GM12878 (cell line): ENCODE measurements at regions not wholly inside any gene's neighbourhood (a gene's known extent, or its start where the extent isn't known, plus 50 kb on each side); places are given as distances from the start of the nearest gene placed in this dataset.

Source experiments
- ATAC-seq: fragments of 200-7000 bp; cut with Tn5 transposase; 3 replicates; pipeline ENCODE4 v1.9.1; 2020; ENCODE audit warnings: mild to moderate bottlenecking, moderate library complexity
- BruUV-seq: library from RNA; stranded (reverse); fragments of 400-500 nt; replicated peaks from 2 replicates; lab custom pipeline; 2021; lab: Mats Ljungman, UMichigan
- CTCF ChIA-PET: fragments of 300-600 bp; sonication (Branson Sonifier 250); formaldehyde crosslinking; extraction: SDS; loops from one replicate; lab custom pipeline; 2021; ENCODE audit warnings: inconsistent platforms; lab: Yijun Ruan, JAX
- POLR2A ChIA-PET: fragments of 350-600 bp; formaldehyde crosslinking; extraction: SDS; loops from one replicate; lab custom pipeline; 2021; ENCODE audit warnings: inconsistent platforms; lab: Charles Lee
- RAD21 ChIA-PET: fragments of 300-600 bp; sonication (Branson Sonifier 250); formaldehyde crosslinking; loops from one replicate; lab custom pipeline; 2023; ENCODE audit warnings: antibody characterized with exemption; ENCODE audit not compliant: unreplicated experiment; lab: Charles Lee
- SMC1A ChIA-PET: fragments of 300-600 bp; sonication (Branson Sonifier 250); formaldehyde crosslinking; loops from one replicate; lab custom pipeline; 2023; ENCODE audit not compliant: unreplicated experiment, uncharacterized antibody; lab: Charles Lee
- DNase-seq: peaks from one replicate; pipeline ENCODE4 v3.0.0-alpha.2; 2011; ENCODE audit warnings: low read depth, low spot score
- FAIRE-seq: peaks from 3 replicates; lab custom pipeline; 2011; peaks lifted over from hg19 to GRCh38; lab: Jason Lieb, UNC
- H2AFZ ChIP-seq: 2 replicates; pipeline ENCODE4 v1.6.0; 2011; ENCODE audit warnings: low read depth, low read length, control low read depth; ENCODE audit not compliant: control insufficient read depth
- H3K27ac ChIP-seq: 2 replicates; pipeline ENCODE4 v1.5.1; 2011; ENCODE audit warnings: control low read depth; ENCODE audit not compliant: control insufficient read depth, insufficient read depth
- H3K27me3 ChIP-seq, 2 experiments: replicated peaks in 1 of 2; 2 replicates each; pipeline versions ENCODE4 v1.6.0 to v1.6.1; 2011; ENCODE audit warnings: low read length in 1 of 2; ENCODE audit not compliant: control insufficient read depth in 2 of 2, insufficient read depth in 2 of 2
- H3K36me3 ChIP-seq, 2 experiments: 2 replicates each; pipeline ENCODE4 v1.5.1; 2011; ENCODE audit warnings: low read length in 1 of 2; ENCODE audit not compliant: control insufficient read depth in 2 of 2, insufficient read depth in 2 of 2
- H3K4me1 ChIP-seq: 2 replicates; pipeline ENCODE4 v1.6.1; 2011; ENCODE audit warnings: mild to moderate bottlenecking, low read length, moderate library complexity, mixed read lengths; ENCODE audit not compliant: control insufficient read depth, insufficient read depth
- H3K4me2 ChIP-seq: 2 replicates; pipeline ENCODE4 v1.6.0; 2011; ENCODE audit warnings: control low read depth; ENCODE audit not compliant: control insufficient read depth, insufficient read depth
- H3K4me3 ChIP-seq: fragments of 200-600 bp; sonication (generic); 2 replicates; pipeline ENCODE4 v1.5.1; 2016
- H3K79me2 ChIP-seq: 2 replicates; pipeline ENCODE4 v1.6.0; 2011; ENCODE audit warnings: low read length; ENCODE audit not compliant: control insufficient read depth, insufficient read depth
- H3K9ac ChIP-seq: 2 replicates; pipeline ENCODE4 v1.8.0; 2011; ENCODE audit warnings: low read length, control low read depth, mixed read lengths; ENCODE audit not compliant: control insufficient read depth, insufficient read depth
- H3K9me3 ChIP-seq: replicated peaks from 3 replicates; pipeline ENCODE4 v1.5.1; 2011; ENCODE audit warnings: mild to moderate bottlenecking, low read length; ENCODE audit not compliant: control insufficient read depth, insufficient read depth
- H4K20me1 ChIP-seq: 2 replicates; pipeline ENCODE4 v1.6.0; 2011; ENCODE audit not compliant: control insufficient read depth, insufficient read depth
- ATF7 ChIP-seq: fragments of 450-650 bp; IDR thresholded peaks from 2 replicates; pipeline ENCODE4 v1.6.1; 2016; ENCODE audit warnings: low read depth, mild to moderate bottlenecking
- CHD1 ChIP-seq: IDR thresholded peaks from 2 replicates; pipeline ENCODE4 v1.6.1; 2012; ENCODE audit warnings: low read depth, low read length, improper control_type of control experiment
- CHD2 ChIP-seq: IDR thresholded peaks from 2 replicates; pipeline ENCODE4 v1.6.1; 2011; ENCODE audit warnings: low read depth, low read length, improper control_type of control experiment, borderline replicate concordance
- DPF2 ChIP-seq: fragments of 450-650 bp; IDR thresholded peaks from 2 replicates; pipeline ENCODE4 v1.6.1; 2017; ENCODE audit warnings: mild to moderate bottlenecking
- EGR1 ChIP-seq, 2 experiments: IDR thresholded peaks; 1 replicate in 1 of 2; 2 replicates in 1 of 2; pipeline ENCODE4 v1.6.1; 2011 to 2012; ENCODE audit warnings: low read depth in 2 of 2, low read length in 2 of 2, borderline replicate concordance in 1 of 2, mild to moderate bottlenecking in 1 of 2, moderate library complexity in 1 of 2
- ETV6 ChIP-seq, 2 experiments: fragments of 450-650 bp in 1 of 2; IDR thresholded peaks in 1 of 2; conservative IDR thresholded peaks in 1 of 2; 2 replicates each; pipeline ENCODE4 v1.6.1; 2014; ENCODE audit warnings: antibody characterized with exemption in 1 of 2, borderline replicate concordance in 1 of 2, low read depth in 1 of 2, mild to moderate bottlenecking in 1 of 2, moderate library complexity in 1 of 2
- FOXK2 ChIP-seq: fragments of 450-650 bp; IDR thresholded peaks from 2 replicates; pipeline ENCODE4 v1.6.1; 2017; ENCODE audit warnings: mild to moderate bottlenecking, moderate library complexity
- LARP7 ChIP-seq: fragments of 450-650 bp; IDR thresholded peaks from 2 replicates; pipeline ENCODE4 v1.6.1; 2017; ENCODE audit warnings: mild to moderate bottlenecking
- MTA3 ChIP-seq: IDR thresholded peaks from 2 replicates; pipeline ENCODE4 v1.6.1; 2012; ENCODE audit warnings: low read length, inconsistent platforms, borderline replicate concordance
- MXI1 ChIP-seq: fragments of 150-350 bp; IDR thresholded peaks from 2 replicates; pipeline ENCODE4 v1.6.1; 2011; ENCODE audit warnings: low read depth, mild to moderate bottlenecking, inconsistent platforms, low read length, improper control_type of control experiment
- MYC ChIP-seq: IDR thresholded peaks from 2 replicates; pipeline ENCODE4 v1.6.1; 2011; ENCODE audit warnings: mild to moderate bottlenecking, low read length, moderate library complexity, inconsistent platforms; ENCODE audit not compliant: insufficient read depth, insufficient replicate concordance, insufficient read length, severe bottlenecking
- SRF ChIP-seq, 2 experiments: IDR thresholded peaks; 2 replicates each; pipeline ENCODE4 v1.6.1; 2011; ENCODE audit warnings: low read depth in 2 of 2, low read length in 2 of 2, mild to moderate bottlenecking in 1 of 2, moderate library complexity in 1 of 2
- YBX1 ChIP-seq: fragments of 450-650 bp; IDR thresholded peaks from 2 replicates; pipeline ENCODE4 v1.6.1; 2016; ENCODE audit warnings: antibody characterized with exemption
- ZBED1 ChIP-seq: IDR thresholded peaks from 2 replicates; pipeline ENCODE4 v1.6.1; 2016; ENCODE audit warnings: borderline replicate concordance
- ZNF24 ChIP-seq: fragments of 450-650 bp; IDR thresholded peaks from 2 replicates; pipeline ENCODE4 v1.6.1; 2017; ENCODE audit warnings: antibody characterized with exemption, mild to moderate bottlenecking
- ZSCAN29 ChIP-seq: fragments of 450-650 bp; IDR thresholded peaks from 2 replicates; pipeline ENCODE4 v1.6.1; 2017; ENCODE audit warnings: mild to moderate bottlenecking, moderate library complexity
- WGBS: methylation state at CpG from one replicate; pipeline ENCODE4 v1.1.6; 2016; ENCODE audit warnings: low lambda C conversion rate; ENCODE audit not compliant: insufficient replicate concordance, insufficient coverage; ENCODE audit errors: missing lambda C conversion rate; 5-methylcytosine and 5-hydroxymethylcytosine counted together
- in situ Hi-C: fragments of 300-500 bp; cut with MboI; formaldehyde crosslinking; loops from 9 replicates; pipeline ENCODE4 v1.14.3; 2018; ENCODE audit warnings: mixed read lengths
- intact Hi-C: fragments of 100-400 bp; cut with micrococcal nuclease; formaldehyde crosslinking; loops from one replicate; pipeline ENCODE4 v1.14.2; 2022; ENCODE audit not compliant: unreplicated experiment
- TF ChIP-seq, protein P1 (sequence below): fragments of 450-650 bp; formaldehyde crosslinking; IDR thresholded peaks from 2 replicates; pipeline ENCODE4 v1.4.0; 2022; ENCODE audit warnings: mild to moderate bottlenecking, moderate library complexity
- TF ChIP-seq, protein P2 (sequence below): fragments of 450-650 bp; IDR thresholded peaks from 2 replicates; pipeline ENCODE4 v1.6.1; 2017; ENCODE audit warnings: mild to moderate bottlenecking, moderate library complexity

DNA sequence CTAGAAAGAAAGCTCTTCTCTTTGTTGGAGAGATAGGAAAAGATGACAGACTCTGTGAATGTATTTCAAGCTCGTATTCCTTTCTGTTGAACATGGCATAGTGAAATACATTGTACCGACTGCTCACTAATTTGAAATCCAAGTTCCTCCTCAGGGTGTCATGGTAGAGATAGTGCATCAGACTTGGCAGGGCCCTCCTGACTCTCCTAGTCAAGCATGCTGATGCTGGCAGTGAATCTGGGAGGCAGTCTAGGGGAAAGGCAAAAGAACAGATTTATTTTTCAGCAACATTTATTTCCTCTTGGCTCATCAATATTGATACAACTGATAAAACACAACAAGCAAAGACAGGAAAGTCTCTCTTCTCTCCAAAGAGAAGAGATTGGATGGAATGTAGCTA is 356.3 kb upstream of the IRAK1BP1 start:
- no peak overlapping the region for H3K4me3 ChIP-seq
- no peaks in the 10 kb centered on the region for H3K4me1 ChIP-seq
- no peak overlapping the region for H2AFZ ChIP-seq
- SMC1A ChIA-PET: interaction anchor here (1.0 kb wide), 1 partner anchor 1046 kb away, joined by 3 read pairs; no protein-coding TSS in a partner anchor
- no peaks in the 10 kb centered on the region for H3K27me3 ChIP-seq
- ATAC-seq: no peak
- TF ChIP-seq CHD2 (no peak), ETV6 (conservative IDR thresholded peaks at IDR 0.05 in 1 of 2, IDR thresholded peaks at IDR 0.05 in 1 of 2; ENCODE audit: borderline replicate concordance in 1 of 2, low read depth in 1 of 2) (no peak), ZSCAN29 (no peak), YBX1 (no peak), EGR1 (IDR thresholded peaks at IDR 0.05; ENCODE audit: borderline replicate concordance in 1 of 2, low read depth in 2 of 2, low read length in 2 of 2) (no peak), ZBED1 (no peak), DPF2 (no peak), CHD1 (no peak), ZNF24 (no peak), LARP7 (no peak), SRF (IDR thresholded peaks at IDR 0.05; ENCODE audit: low read depth in 2 of 2, low read length in 2 of 2) (no peak), MXI1 (no peak), ATF7 (no peak), FOXK2 (no peak), MTA3 (no peak), MYC (no peak)
- TF ChIP-seq, protein P1, sequence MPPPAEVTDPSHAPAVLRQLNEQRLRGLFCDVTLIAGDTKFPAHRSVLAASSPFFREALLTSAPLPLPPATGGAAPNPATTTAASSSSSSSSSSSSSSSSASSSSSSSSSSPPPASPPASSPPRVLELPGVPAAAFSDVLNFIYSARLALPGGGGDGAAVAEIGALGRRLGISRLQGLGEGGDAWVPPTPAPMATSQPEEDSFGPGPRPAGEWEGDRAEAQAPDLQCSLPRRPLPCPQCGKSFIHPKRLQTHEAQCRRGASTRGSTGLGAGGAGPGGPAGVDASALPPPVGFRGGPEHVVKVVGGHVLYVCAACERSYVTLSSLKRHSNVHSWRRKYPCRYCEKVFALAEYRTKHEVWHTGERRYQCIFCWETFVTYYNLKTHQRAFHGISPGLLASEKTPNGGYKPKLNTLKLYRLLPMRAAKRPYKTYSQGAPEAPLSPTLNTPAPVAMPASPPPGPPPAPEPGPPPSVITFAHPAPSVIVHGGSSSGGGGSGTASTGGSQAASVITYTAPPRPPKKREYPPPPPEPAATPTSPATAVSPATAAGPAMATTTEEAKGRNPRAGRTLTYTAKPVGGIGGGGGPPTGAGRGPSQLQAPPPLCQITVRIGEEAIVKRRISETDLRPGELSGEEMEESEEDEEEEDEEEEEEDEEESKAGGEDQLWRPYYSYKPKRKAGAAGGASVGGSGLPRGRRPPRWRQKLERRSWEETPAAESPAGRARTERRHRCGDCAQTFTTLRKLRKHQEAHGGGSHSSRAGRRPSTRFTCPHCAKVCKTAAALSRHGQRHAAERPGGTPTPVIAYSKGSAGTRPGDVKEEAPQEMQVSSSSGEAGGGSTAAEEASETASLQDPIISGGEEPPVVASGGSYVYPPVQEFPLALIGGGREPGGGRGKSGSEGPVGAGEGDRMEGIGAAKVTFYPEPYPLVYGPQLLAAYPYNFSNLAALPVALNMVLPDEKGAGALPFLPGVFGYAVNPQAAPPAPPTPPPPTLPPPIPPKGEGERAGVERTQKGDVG: no peak
- TF ChIP-seq, protein P2, sequence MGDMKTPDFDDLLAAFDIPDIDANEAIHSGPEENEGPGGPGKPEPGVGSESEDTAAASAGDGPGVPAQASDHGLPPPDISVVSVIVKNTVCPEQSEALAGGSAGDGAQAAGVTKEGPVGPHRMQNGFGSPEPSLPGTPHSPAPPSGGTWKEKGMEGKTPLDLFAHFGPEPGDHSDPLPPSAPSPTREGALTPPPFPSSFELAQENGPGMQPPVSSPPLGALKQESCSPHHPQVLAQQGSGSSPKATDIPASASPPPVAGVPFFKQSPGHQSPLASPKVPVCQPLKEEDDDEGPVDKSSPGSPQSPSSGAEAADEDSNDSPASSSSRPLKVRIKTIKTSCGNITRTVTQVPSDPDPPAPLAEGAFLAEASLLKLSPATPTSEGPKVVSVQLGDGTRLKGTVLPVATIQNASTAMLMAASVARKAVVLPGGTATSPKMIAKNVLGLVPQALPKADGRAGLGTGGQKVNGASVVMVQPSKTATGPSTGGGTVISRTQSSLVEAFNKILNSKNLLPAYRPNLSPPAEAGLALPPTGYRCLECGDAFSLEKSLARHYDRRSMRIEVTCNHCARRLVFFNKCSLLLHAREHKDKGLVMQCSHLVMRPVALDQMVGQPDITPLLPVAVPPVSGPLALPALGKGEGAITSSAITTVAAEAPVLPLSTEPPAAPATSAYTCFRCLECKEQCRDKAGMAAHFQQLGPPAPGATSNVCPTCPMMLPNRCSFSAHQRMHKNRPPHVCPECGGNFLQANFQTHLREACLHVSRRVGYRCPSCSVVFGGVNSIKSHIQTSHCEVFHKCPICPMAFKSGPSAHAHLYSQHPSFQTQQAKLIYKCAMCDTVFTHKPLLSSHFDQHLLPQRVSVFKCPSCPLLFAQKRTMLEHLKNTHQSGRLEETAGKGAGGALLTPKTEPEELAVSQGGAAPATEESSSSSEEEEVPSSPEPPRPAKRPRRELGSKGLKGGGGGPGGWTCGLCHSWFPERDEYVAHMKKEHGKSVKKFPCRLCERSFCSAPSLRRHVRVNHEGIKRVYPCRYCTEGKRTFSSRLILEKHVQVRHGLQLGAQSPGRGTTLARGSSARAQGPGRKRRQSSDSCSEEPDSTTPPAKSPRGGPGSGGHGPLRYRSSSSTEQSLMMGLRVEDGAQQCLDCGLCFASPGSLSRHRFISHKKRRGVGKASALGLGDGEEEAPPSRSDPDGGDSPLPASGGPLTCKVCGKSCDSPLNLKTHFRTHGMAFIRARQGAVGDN: no peak
- TF ChIP-seq, all 136 proteins: peak for 0
- whole genome bisulfite sequencing: 25% methylated on average over 2 of the region's 2 CpGs
- CTCF ChIA-PET: interaction anchor here (0.9 kb wide), 1 partner anchor 28 kb away, joined by 3 read pairs; no protein-coding TSS in a partner anchor
- Histone ChIP-seq H3K9ac (no peak overlapping the region), H3K79me2 (no peaks in the 10 kb centered on the region), H3K4me2 (no peak overlapping the region), H4K20me1 (no peaks in the 10 kb centered on the region), H3K27ac (no peak overlapping the region), H3K9me3 (no peaks in the 10 kb centered on the region), H3K36me3 (no peaks in the 10 kb centered on the region)
- no TSS peak for BruUV-seq
- DNase-seq (no peak), FAIRE-seq (no peak)
- in situ Hi-C loops: no loop called here
- RAD21 ChIA-PET: interaction anchor here (1.0 kb wide), 1 partner anchor 95 kb away, joined by 4 read pairs; no protein-coding TSS in a partner anchor
- POLR2A ChIA-PET: no interaction called here
- intact Hi-C loops: loop anchor here (10.0 kb wide), 1 partner anchor 766 kb away; no protein-coding TSS in a partner anchor
